Keratinocyte (primary cell): ENCODE measurements at regions not wholly inside any gene's neighbourhood (a gene's known extent, or its start where the extent isn't known, plus 50 kb on each side); places are given as distances from the start of the nearest gene placed in this dataset.

Experiments used
- DNase-seq: peaks from one replicate; pipeline ENCODE4 v3.0.0-alpha.2; 2011; ENCODE audit warnings: low read depth, missing footprints, low spot score
- FAIRE-seq: peaks from 2 replicates; lab custom pipeline; 2011; peaks lifted over from hg19 to GRCh38; lab: Jason Lieb, UNC
- H2AFZ ChIP-seq: 2 replicates; pipeline ENCODE4 v1.6.0; 2012; ENCODE audit warnings: low read length, control low read depth, inconsistent platforms; ENCODE audit not compliant: control insufficient read depth
- H3K27ac ChIP-seq: 2 replicates; pipeline ENCODE4 v1.5.1; 2011; ENCODE audit warnings: low read length; ENCODE audit not compliant: control insufficient read depth, insufficient read depth
- H3K27me3 ChIP-seq: 3 replicates; pipeline ENCODE4 v1.6.0; 2011; ENCODE audit warnings: low read length; ENCODE audit not compliant: control insufficient read depth, insufficient read depth; ENCODE audit errors: extremely low read depth
- H3K36me3 ChIP-seq, 2 experiments: 2 replicates in 1 of 2; 3 replicates in 1 of 2; pipeline ENCODE4 v1.5.1; 2011; ENCODE audit warnings: low read length in 2 of 2, mild to moderate bottlenecking in 1 of 2; ENCODE audit not compliant: control insufficient read depth in 2 of 2, insufficient read depth in 2 of 2; ENCODE audit errors: extremely low read depth in 1 of 2
- H3K4me1 ChIP-seq: 3 replicates; pipeline ENCODE4 v1.5.1; 2011; ENCODE audit warnings: low read length; ENCODE audit not compliant: control insufficient read depth, insufficient read depth; ENCODE audit errors: extremely low read depth
- H3K4me2 ChIP-seq: 3 replicates; pipeline ENCODE4 v1.6.0; 2011; ENCODE audit warnings: low read depth, low read length; ENCODE audit not compliant: control insufficient read depth, insufficient read depth; ENCODE audit errors: extremely low read depth
- H3K4me3 ChIP-seq, 3 experiments: fragments of 200-600 bp in 1 of 3; sonication (generic) in 1 of 3; 2 replicates in 2 of 3; 3 replicates in 1 of 3; pipeline ENCODE4 v1.5.1; 2011 to 2016; ENCODE audit warnings: low read length in 3 of 3, mild to moderate bottlenecking in 3 of 3, control low read depth in 2 of 3, inconsistent platforms in 1 of 3, low read depth in 1 of 3, mixed read lengths in 1 of 3, mixed run types in 1 of 3, moderate library complexity in 1 of 3; ENCODE audit not compliant: control insufficient read depth in 2 of 3, insufficient read depth in 2 of 3; ENCODE audit errors: extremely low read depth in 1 of 3
- H3K79me2 ChIP-seq: 2 replicates; pipeline ENCODE4 v1.6.0; 2012; ENCODE audit warnings: low read length; ENCODE audit not compliant: control insufficient read depth, insufficient read depth
- H3K9ac ChIP-seq: 3 replicates; pipeline ENCODE4 v1.6.0; 2011; ENCODE audit warnings: low read length; ENCODE audit not compliant: control insufficient read depth, insufficient read depth; ENCODE audit errors: extremely low read depth
- H3K9me1 ChIP-seq: 3 replicates; pipeline ENCODE4 v1.6.0; 2011; ENCODE audit warnings: low read length; ENCODE audit not compliant: control insufficient read depth, insufficient read depth; ENCODE audit errors: extremely low read depth
- H3K9me3 ChIP-seq: 2 replicates; pipeline ENCODE4 v1.5.1; 2012; ENCODE audit warnings: low read depth, low read length; ENCODE audit not compliant: control insufficient read depth
- H4K20me1 ChIP-seq: 3 replicates; pipeline ENCODE4 v1.6.0; 2011; ENCODE audit warnings: low read length; ENCODE audit not compliant: control insufficient read depth, insufficient read depth; ENCODE audit errors: extremely low read depth
- CTCF ChIP-seq, 3 experiments: IDR thresholded peaks in 1 of 3; conservative IDR thresholded peaks in 1 of 3; optimal IDR thresholded peaks in 1 of 3; 2 replicates in 2 of 3; 3 replicates in 1 of 3; pipeline versions ENCODE3 to v1.5.1; 2011; ENCODE audit warnings: low read length in 3 of 3, mild to moderate bottlenecking in 3 of 3, moderate library complexity in 2 of 3, control low read depth in 1 of 3, inconsistent platforms in 1 of 3; ENCODE audit not compliant: insufficient read depth in 2 of 3; ENCODE audit errors: extremely low read depth in 1 of 3
- EZH2 ChIP-seq: IDR thresholded peaks from one replicate; pipeline ENCODE4 v1.6.1; 2012; ENCODE audit warnings: inconsistent platforms, mild to moderate bottlenecking, low read length, moderate library complexity
- dilution Hi-C: fragments of 300-500 bp; cut with MboI; formaldehyde crosslinking; loops from one replicate; pipeline ENCODE4 v1.7.0; 2020; ENCODE audit warnings: low sequenced_read_pairs; ENCODE audit not compliant: extremely low pct_ligation_motif_present

DNA sequence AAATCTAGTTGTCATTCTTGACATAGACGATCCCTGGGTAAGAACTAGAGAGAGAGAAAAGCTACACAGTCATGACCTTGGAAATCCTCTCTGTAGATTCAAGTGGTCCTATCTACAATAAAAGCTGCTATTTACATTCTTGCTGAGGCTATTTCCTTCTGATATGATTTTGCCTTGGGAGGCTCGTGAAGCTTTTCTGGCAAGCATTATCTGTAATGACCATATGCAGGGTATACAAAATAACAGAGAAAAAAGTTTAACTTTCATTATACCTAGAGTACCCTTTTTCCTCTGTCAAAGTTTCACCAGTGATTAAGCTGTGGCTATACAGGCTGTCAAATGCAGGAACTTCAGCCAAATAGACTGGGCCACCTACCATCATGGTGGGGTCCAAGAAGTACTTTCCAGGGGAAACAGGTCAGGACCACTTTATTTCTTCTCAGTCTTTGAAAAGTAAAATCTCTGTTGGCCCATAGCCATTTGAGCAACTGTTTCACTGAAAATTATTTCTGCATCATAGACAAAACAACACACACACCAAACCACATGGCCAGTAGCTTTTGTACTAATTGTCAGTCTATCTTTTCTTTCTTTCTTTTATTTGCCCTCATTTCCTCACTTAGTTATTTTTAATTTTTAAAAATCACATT, 677.0 kb upstream of the ID4 start:
- Histone ChIP-seq H3K4me3 (no peak overlapping the region), H3K9me1 (no peaks in the 10 kb centered on the region), H2AFZ (no peak overlapping the region), H3K79me2 (no peaks in the 10 kb centered on the region), H3K27ac (no peak overlapping the region), H3K4me2 (no peak overlapping the region), H3K27me3 (no peaks in the 10 kb centered on the region), H3K4me1 (no peaks in the 10 kb centered on the region), H3K9me3 (no peaks in the 10 kb centered on the region), H4K20me1 (no peaks in the 10 kb centered on the region), H3K36me3 (no peaks in the 10 kb centered on the region), H3K9ac (no peak overlapping the region)
- DNase-seq (no peak), FAIRE-seq (no peak)
- dilution Hi-C loops, result no loop called here
- TF ChIP-seq EZH2, result no peak
- TF ChIP-seq CTCF (optimal IDR thresholded peaks at IDR 0.05 in 1 of 3, IDR thresholded peaks at IDR 0.05 in 1 of 3, conservative IDR thresholded peaks at IDR 0.05 in 1 of 3; ENCODE audit: extremely low read depth in 1 of 3, insufficient read depth in 2 of 3, low read length in 3 of 3), result no peak

DNA sequence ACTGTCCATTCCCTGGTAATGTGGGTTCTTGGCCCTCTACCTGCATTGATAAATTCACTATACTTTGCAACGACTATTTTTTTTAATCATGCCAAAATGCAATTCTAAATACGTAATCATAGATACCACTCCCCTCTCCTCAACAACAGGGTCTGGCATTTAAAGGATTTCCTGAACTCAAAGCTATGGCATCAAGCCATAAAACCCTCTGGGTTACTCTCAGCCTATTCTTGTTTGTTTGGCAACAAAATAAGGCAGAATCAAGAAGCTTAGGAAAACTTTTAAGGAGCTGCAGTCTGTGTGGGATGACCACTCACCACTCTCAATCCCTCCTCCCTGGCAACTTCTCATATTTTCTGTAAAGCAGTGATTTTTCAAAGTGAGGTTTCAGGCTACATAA, 669.9 kb upstream of the ID4 start:
- dilution Hi-C loops, result no loop called here
- H4K20me1 ChIP-seq, result no peaks in the 10 kb centered on the region
- no peaks in the 10 kb centered on the region for H3K27me3 ChIP-seq
- H3K9ac ChIP-seq, result no peak overlapping the region
- no peak for DNase-seq
- H3K9me1 ChIP-seq, result no peaks in the 10 kb centered on the region
- TF ChIP-seq EZH2 (no peak), CTCF (optimal IDR thresholded peaks at IDR 0.05 in 1 of 3, IDR thresholded peaks at IDR 0.05 in 1 of 3, conservative IDR thresholded peaks at IDR 0.05 in 1 of 3; ENCODE audit: extremely low read depth in 1 of 3, insufficient read depth in 2 of 3, low read length in 3 of 3) (no peak)
- no peaks in the 10 kb centered on the region for H3K9me3 ChIP-seq
- no peaks in the 10 kb centered on the region for H3K4me1 ChIP-seq
- FAIRE-seq, result no peak
- H3K4me2 ChIP-seq, result no peak overlapping the region
- no peak overlapping the region for H3K27ac ChIP-seq
- no peaks in the 10 kb centered on the region for H3K79me2 ChIP-seq
- no peak overlapping the region for H3K4me3 ChIP-seq
- H2AFZ ChIP-seq, result no peak overlapping the region
- H3K36me3 ChIP-seq, result no peaks in the 10 kb centered on the region
